Caco-2 (cell line): ENCODE measurements at regions not wholly inside any gene's neighbourhood (a gene's known extent, or its start where the extent isn't known, plus 50 kb on each side); places are given as distances from the start of the nearest gene placed in this dataset.

Experiments
- BruUV-seq: library from RNA; stranded (reverse); fragments of 400-500 nt; replicated peaks from 2 replicates; lab custom pipeline; 2021; lab: Mats Ljungman, UMichigan
- CTCF ChIA-PET: fragments of 300-600 bp; sonication (Branson Sonifier 250); formaldehyde crosslinking; loops from one replicate; lab custom pipeline; 2022; ENCODE audit warnings: antibody characterized with exemption; lab: Charles Lee
- POLR2A ChIA-PET: fragments of 300-600 bp; sonication (Branson Sonifier 250); formaldehyde crosslinking; loops from one replicate; lab custom pipeline; 2022; ENCODE audit warnings: antibody characterized with exemption; lab: Charles Lee
- DNase-seq, 2 experiments: peaks; one replicate each; pipeline versions ENCODE4 v3.0.0 to v3.0.0-alpha.2; 2020 to 2022
- H3K27me3 ChIP-seq: replicated peaks from 2 replicates; pipeline ENCODE4 v1.6.0; 2011; ENCODE audit warnings: low read length; ENCODE audit not compliant: control insufficient read depth, insufficient read depth
- H3K36me3 ChIP-seq: 2 replicates; pipeline ENCODE4 v1.5.1; 2011; ENCODE audit warnings: low read length; ENCODE audit not compliant: control insufficient read depth, insufficient read depth
- H3K4me1 ChIP-seq: fragments of 250-450 bp; sonication (Bioruptor Pico); 2 replicates; pipeline ENCODE4 v1.5.1; 2020; ENCODE audit warnings: mild to moderate bottlenecking
- H3K4me3 ChIP-seq: 2 replicates; pipeline ENCODE4 v1.5.1; 2011; ENCODE audit warnings: low read depth, mild to moderate bottlenecking, control low read depth, low read length
- H3K9me3 ChIP-seq: fragments of 250-450 bp; sonication (Bioruptor Pico); 2 replicates; pipeline ENCODE4 v1.5.1; 2020; ENCODE audit warnings: mild to moderate bottlenecking, moderate library complexity
- H3K27ac Mint-ChIP-seq: one replicate; pipeline ENCODE4 v1.8.0; 2022; ENCODE audit warnings: mixed read lengths; ENCODE audit not compliant: unreplicated experiment
- H3K27me3 Mint-ChIP-seq: one replicate; pipeline ENCODE4 v1.8.0; 2022; ENCODE audit warnings: mixed read lengths; ENCODE audit not compliant: insufficient read depth, unreplicated experiment
- H3K36me3 Mint-ChIP-seq: one replicate; pipeline ENCODE4 v1.8.0; 2022; ENCODE audit warnings: mild to moderate bottlenecking, mixed read lengths; ENCODE audit not compliant: insufficient read depth, unreplicated experiment
- H3K4me1 Mint-ChIP-seq: one replicate; pipeline ENCODE4 v1.8.0; 2022; ENCODE audit warnings: low read depth, mixed read lengths; ENCODE audit not compliant: unreplicated experiment
- H3K4me3 Mint-ChIP-seq: one replicate; pipeline ENCODE4 v1.8.0; 2022; ENCODE audit warnings: mild to moderate bottlenecking, moderate library complexity, mixed read lengths; ENCODE audit not compliant: unreplicated experiment
- H3K9me3 Mint-ChIP-seq: one replicate; pipeline ENCODE4 v1.8.0; 2022; ENCODE audit warnings: mixed read lengths; ENCODE audit not compliant: unreplicated experiment
- intact Hi-C: fragments of 100-400 bp; cut with micrococcal nuclease; formaldehyde crosslinking; loops from one replicate; pipeline ENCODE4 v1.10.0; 2022; ENCODE audit not compliant: unreplicated experiment
- TF ChIP-seq, protein P1 (sequence below), 2 experiments: fragments of 200-600 bp in 1 of 2; IDR thresholded peaks; 1 replicate in 1 of 2; 2 replicates in 1 of 2; pipeline versions ENCODE4 v1.5.1 to v1.8.0; 2011 to 2022; ENCODE audit warnings: antibody characterized with exemption in 1 of 2, control low read depth in 1 of 2, inconsistent platforms in 1 of 2, low read depth in 1 of 2, low read length in 1 of 2, mild to moderate bottlenecking in 1 of 2, moderate library complexity in 1 of 2; ENCODE audit not compliant: insufficient read depth in 1 of 2, severe bottlenecking in 1 of 2, unreplicated experiment in 1 of 2

DNA sequence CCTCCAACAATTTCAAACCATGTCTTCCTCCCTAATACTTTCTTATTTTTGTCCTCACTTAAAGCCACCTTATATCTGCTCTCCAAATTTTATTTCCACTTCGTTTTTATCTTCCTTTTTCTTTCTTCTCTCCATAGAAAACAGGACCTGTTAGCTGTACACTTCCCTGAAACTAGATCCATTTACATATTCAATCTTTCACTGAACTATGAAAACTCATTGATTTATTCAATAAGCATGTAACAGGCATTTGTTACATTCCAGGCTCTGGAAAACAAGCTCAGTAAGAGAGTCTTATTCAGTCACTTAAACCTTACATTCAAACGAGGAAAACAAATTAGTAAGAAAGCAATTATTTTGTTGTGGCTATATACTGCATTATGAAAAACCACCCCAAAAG, 1225.3 kb downstream of the SUCLG1 start:
- POLR2A ChIA-PET, result no interaction called here

DNA sequence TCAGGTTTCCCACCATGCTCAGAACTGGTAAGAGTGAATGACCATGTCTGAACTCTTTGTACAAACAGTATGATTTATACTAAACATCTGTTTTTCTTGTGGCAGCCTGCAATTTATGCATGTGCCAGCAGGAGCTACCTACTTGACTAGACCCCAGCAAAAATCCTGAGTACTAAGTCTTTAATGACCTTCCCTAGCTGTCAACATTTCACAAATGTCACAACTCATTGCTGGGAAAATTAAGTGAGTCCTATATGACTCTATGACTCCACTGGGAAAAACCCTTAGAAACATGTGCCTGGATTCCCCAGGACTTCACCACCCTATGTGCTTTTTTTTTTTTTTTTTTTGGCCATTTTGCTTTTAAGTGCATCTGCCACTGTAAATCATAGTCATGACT, 1225.8 kb downstream of the SUCLG1 start:
- BruUV-seq, result no TSS peak
- no peak overlapping the region for H3K27ac Mint-ChIP-seq
- ChIA-PET POLR2A (no interaction called here), CTCF (no interaction called here)
- no peaks in the 10 kb centered on the region for H3K27me3 ChIP-seq
- TF ChIP-seq, protein P1, sequence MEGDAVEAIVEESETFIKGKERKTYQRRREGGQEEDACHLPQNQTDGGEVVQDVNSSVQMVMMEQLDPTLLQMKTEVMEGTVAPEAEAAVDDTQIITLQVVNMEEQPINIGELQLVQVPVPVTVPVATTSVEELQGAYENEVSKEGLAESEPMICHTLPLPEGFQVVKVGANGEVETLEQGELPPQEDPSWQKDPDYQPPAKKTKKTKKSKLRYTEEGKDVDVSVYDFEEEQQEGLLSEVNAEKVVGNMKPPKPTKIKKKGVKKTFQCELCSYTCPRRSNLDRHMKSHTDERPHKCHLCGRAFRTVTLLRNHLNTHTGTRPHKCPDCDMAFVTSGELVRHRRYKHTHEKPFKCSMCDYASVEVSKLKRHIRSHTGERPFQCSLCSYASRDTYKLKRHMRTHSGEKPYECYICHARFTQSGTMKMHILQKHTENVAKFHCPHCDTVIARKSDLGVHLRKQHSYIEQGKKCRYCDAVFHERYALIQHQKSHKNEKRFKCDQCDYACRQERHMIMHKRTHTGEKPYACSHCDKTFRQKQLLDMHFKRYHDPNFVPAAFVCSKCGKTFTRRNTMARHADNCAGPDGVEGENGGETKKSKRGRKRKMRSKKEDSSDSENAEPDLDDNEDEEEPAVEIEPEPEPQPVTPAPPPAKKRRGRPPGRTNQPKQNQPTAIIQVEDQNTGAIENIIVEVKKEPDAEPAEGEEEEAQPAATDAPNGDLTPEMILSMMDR (IDR thresholded peaks at IDR 0.05; ENCODE audit: insufficient read depth in 1 of 2, low read depth in 1 of 2, low read length in 1 of 2, severe bottlenecking in 1 of 2, unreplicated experiment in 1 of 2), result no peak
- no peaks in the 10 kb centered on the region for H3K4me1 Mint-ChIP-seq
- no peaks in the 10 kb centered on the region for H3K9me3 ChIP-seq
- H3K9me3 Mint-ChIP-seq, result no peaks in the 10 kb centered on the region
- H3K36me3 ChIP-seq, result no peaks in the 10 kb centered on the region
- no peak overlapping the region for H3K4me3 ChIP-seq
- no peaks in the 10 kb centered on the region for H3K36me3 Mint-ChIP-seq
- no peak for DNase-seq
- peaks cover 2% of the 10 kb centered on the region for H3K27me3 Mint-ChIP-seq
- no peaks in the 10 kb centered on the region for H3K4me1 ChIP-seq
- no peak overlapping the region for H3K4me3 Mint-ChIP-seq
- intact Hi-C loops, result no loop called here

More for the DNA sequence above, 1225.3 kb downstream of the SUCLG1 start:
- CTCF ChIA-PET, result no interaction called here
- no peak for DNase-seq
- BruUV-seq, result no TSS peak
- no peaks in the 10 kb centered on the region for H3K4me1 Mint-ChIP-seq
- Histone ChIP-seq H3K4me3 (no peak overlapping the region), H3K36me3 (no peaks in the 10 kb centered on the region), H3K27me3 (no peaks in the 10 kb centered on the region), H3K4me1 (no peaks in the 10 kb centered on the region), H3K9me3 (no peaks in the 10 kb centered on the region)
- no peak overlapping the region for H3K4me3 Mint-ChIP-seq
- no peaks in the 10 kb centered on the region for H3K27me3 Mint-ChIP-seq
- H3K27ac Mint-ChIP-seq, result no peak overlapping the region
- intact Hi-C loops, result no loop called here
- no peaks in the 10 kb centered on the region for H3K9me3 Mint-ChIP-seq
- no peaks in the 10 kb centered on the region for H3K36me3 Mint-ChIP-seq
- TF ChIP-seq, protein P1 (IDR thresholded peaks at IDR 0.05; ENCODE audit: insufficient read depth in 1 of 2, low read depth in 1 of 2, low read length in 1 of 2, severe bottlenecking in 1 of 2, unreplicated experiment in 1 of 2), result no peak

DNA sequence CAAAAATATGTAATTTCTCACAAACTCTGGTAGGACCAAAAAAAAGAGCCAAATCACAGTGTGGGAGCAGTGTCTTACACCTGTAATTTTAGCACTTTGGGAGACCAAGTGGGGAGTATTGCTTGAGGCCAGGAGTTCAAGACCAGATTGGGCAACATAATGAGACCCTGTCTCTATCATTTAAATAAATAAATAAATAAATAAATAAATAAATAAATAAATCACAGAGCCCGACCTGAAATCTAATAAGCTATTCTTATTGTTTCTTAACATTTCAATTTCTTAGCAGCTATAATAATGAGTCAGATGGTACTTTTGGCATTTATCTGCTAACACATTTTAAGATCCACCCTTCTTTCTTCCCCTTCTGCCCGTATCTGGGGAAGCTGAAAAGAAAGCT, 1229.6 kb downstream of the SUCLG1 start:
- H3K4me3 ChIP-seq, result no peak overlapping the region
- H3K36me3 ChIP-seq, result no peaks in the 10 kb centered on the region
- intact Hi-C loops, result no loop called here
- CTCF ChIA-PET, result no interaction called here
- POLR2A ChIA-PET, result no interaction called here
- BruUV-seq, result no TSS peak
- no peaks in the 10 kb centered on the region for H3K36me3 Mint-ChIP-seq
- H3K27ac Mint-ChIP-seq, result no peak overlapping the region
- no peaks in the 10 kb centered on the region for H3K4me1 Mint-ChIP-seq
- H3K4me1 ChIP-seq, result no peaks in the 10 kb centered on the region
- DNase-seq, result no peak
- H3K9me3 Mint-ChIP-seq, result no peaks in the 10 kb centered on the region
- no peaks in the 10 kb centered on the region for H3K27me3 ChIP-seq
- H3K27me3 Mint-ChIP-seq, result peaks cover 2% of the 10 kb centered on the region
- H3K9me3 ChIP-seq, result no peaks in the 10 kb centered on the region
- TF ChIP-seq, protein P1 (IDR thresholded peaks at IDR 0.05; ENCODE audit: insufficient read depth in 1 of 2, low read depth in 1 of 2, low read length in 1 of 2, severe bottlenecking in 1 of 2, unreplicated experiment in 1 of 2), result no peak
- H3K4me3 Mint-ChIP-seq, result no peak overlapping the region
